RWPE2 (cell line): ENCODE measurements at regions not wholly inside any gene's neighbourhood (a gene's known extent, or its start where the extent isn't known, plus 50 kb on each side); places are given as distances from the start of the nearest gene placed in this dataset.

Source experiments
- ATAC-seq: fragments of 200-7000 bp; cut with Tn5 transposase; 3 replicates; pipeline ENCODE4 v1.9.1; 2021; ENCODE audit warnings: low read depth
- DNase-seq: peaks from one replicate; pipeline ENCODE4 v3.0.0-alpha.2; 2020; ENCODE audit warnings: low spot score
- H3K27ac ChIP-seq: fragments of 450-650 bp; 2 replicates; pipeline ENCODE4 v1.5.1; 2017; ENCODE audit warnings: mild to moderate bottlenecking; ENCODE audit not compliant: poor library complexity, severe bottlenecking
- H3K27me3 ChIP-seq: fragments of 250-450 bp; sonication (Bioruptor Pico); 2 replicates; pipeline ENCODE4 v1.5.1; 2021; ENCODE audit warnings: mild to moderate bottlenecking, moderate library complexity; ENCODE audit not compliant: insufficient read depth, poor library complexity, severe bottlenecking
- H3K36me3 ChIP-seq: fragments of 250-450 bp; sonication (Bioruptor Pico); 2 replicates; pipeline ENCODE4 v1.5.1; 2020; ENCODE audit warnings: low read depth, mild to moderate bottlenecking, moderate library complexity
- H3K4me1 ChIP-seq: fragments of 250-450 bp; sonication (Bioruptor Pico); 2 replicates; pipeline ENCODE4 v1.5.1; 2021; ENCODE audit warnings: mild to moderate bottlenecking, moderate library complexity; ENCODE audit not compliant: insufficient read depth, poor library complexity, severe bottlenecking
- H3K4me3 ChIP-seq: fragments of 250-450 bp; sonication (Bioruptor Pico); 2 replicates; pipeline ENCODE4 v1.5.1; 2021; ENCODE audit warnings: mild to moderate bottlenecking, moderate library complexity; ENCODE audit not compliant: severe bottlenecking
- H3K9me3 ChIP-seq: fragments of 250-450 bp; sonication (Bioruptor Pico); 2 replicates; pipeline ENCODE4 v1.5.1; 2021; ENCODE audit warnings: mild to moderate bottlenecking, moderate library complexity; ENCODE audit not compliant: severe bottlenecking
- CTCF ChIP-seq: fragments of 450-650 bp; IDR thresholded peaks from one replicate; pipeline ENCODE4 v1.5.1; 2017; ENCODE audit warnings: mild to moderate bottlenecking, moderate library complexity; ENCODE audit not compliant: poor library complexity, severe bottlenecking

GRCh38 chr1:48073798-48074530 is 76.8 kb upstream of the TRABD2B start:
- Histone ChIP-seq H3K27me3 (peaks cover 2% of the 10 kb centered on the region), H3K4me1 (no peaks in the 10 kb centered on the region), H3K4me3 (no peak overlapping the region), H3K36me3 (no peaks in the 10 kb centered on the region), H3K27ac (no peak overlapping the region), H3K9me3 (no peaks in the 10 kb centered on the region)
- TF ChIP-seq CTCF: no peak
- ATAC-seq (no peak), DNase-seq (no peak)

- ATAC-seq (no peak), DNase-seq (no peak)
- no peaks in the 10 kb centered on the region for H3K36me3 ChIP-seq
- H3K4me3 ChIP-seq: no peak overlapping the region
- no peaks in the 10 kb centered on the region for H3K9me3 ChIP-seq
- no peak overlapping the region for H3K27ac ChIP-seq
- no peaks in the 10 kb centered on the region for H3K4me1 ChIP-seq
- no peak for TF ChIP-seq CTCF
- H3K27me3 ChIP-seq: no peaks in the 10 kb centered on the region
Measured at GRCh38 chr1:48071513-48071912, 74.3 kb upstream of the TRABD2B start.

GRCh38 chr1:48070396-48070750 is 73.2 kb upstream of the TRABD2B start:
- no peaks in the 10 kb centered on the region for H3K9me3 ChIP-seq
- no peak for DNase-seq
- no peak for ATAC-seq
- TF ChIP-seq CTCF: no peak
- H3K4me3 ChIP-seq: no peak overlapping the region
- H3K4me1 ChIP-seq: no peaks in the 10 kb centered on the region
- no peaks in the 10 kb centered on the region for H3K27me3 ChIP-seq
- no peak overlapping the region for H3K27ac ChIP-seq
- no peaks in the 10 kb centered on the region for H3K36me3 ChIP-seq

- DNase-seq (no peak), ATAC-seq (no peak)
- Histone ChIP-seq H3K9me3 (no peaks in the 10 kb centered on the region), H3K27ac (no peak overlapping the region), H3K36me3 (no peaks in the 10 kb centered on the region), H3K4me1 (no peaks in the 10 kb centered on the region), H3K27me3 (no peaks in the 10 kb centered on the region), H3K4me3 (no peak overlapping the region)
- no peak for TF ChIP-seq CTCF
Measured at GRCh38 chr1:48069662-48070395, 72.6 kb upstream of the TRABD2B start.

GRCh38 chr1:48068206-48068605 is 71.0 kb upstream of the TRABD2B start:
- Histone ChIP-seq H3K9me3 (no peaks in the 10 kb centered on the region), H3K4me3 (no peak overlapping the region), H3K27ac (no peak overlapping the region), H3K36me3 (no peaks in the 10 kb centered on the region), H3K27me3 (no peaks in the 10 kb centered on the region), H3K4me1 (no peaks in the 10 kb centered on the region)
- ATAC-seq: no peak
- DNase-seq: no peak
- no peak for TF ChIP-seq CTCF
